G401.6 (cell line): ENCODE measurements at regions not wholly inside any gene's neighbourhood (a gene's known extent, or its start where the extent isn't known, plus 50 kb on each side); places are given as distances from the start of the nearest gene placed in this dataset.
"Not testable (repeated sequence)": the region's sequence is repeated elsewhere in the genome, so short reads cannot be mapped to it uniquely, and the experiment has no call there.

Source experiments
- FAIRE-seq: peaks from 2 replicates; lab custom pipeline; 2012; peaks lifted over from hg19 to GRCh38; lab: Jason Lieb, UNC

DNA sequence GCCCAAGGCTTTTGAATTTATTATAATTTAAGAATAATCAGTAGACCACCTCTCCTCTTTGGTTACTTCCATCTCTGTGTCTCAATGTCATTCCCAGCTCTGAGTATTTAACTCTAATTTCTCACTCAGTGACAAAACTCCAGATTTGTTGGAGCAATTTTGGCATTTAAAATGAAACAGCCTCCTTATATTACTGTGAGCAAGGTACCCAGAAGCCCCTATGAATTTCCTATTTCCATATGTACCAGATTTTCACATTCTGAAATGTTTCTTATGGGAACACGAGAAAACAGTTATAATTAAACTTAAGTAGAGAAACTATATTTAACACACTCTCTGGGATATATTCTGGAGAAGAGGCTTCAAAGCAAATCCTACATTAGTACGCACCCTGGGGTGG, 285.4 kb upstream of the CDH8 start:
- no peak for FAIRE-seq

DNA sequence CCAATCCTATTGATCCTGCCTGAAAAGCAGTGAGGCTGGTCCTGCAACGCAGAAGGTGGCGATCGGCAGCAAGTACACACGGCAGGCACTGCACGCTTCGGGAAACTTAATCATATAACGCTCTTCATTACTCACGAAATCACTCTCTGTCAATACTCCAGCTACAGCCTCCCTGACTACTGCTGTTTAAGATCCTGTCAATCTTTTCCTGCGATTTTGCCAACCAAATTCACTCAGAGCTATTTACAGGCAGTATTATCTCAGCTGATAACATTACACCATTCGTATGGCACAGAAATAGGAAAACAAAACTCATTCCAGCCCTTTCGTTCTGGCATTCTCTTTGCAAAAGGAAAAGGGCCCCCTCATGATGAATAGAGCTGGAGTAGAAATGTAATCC, 262.4 kb upstream of the CDH8 start:
- FAIRE-seq = no peak

DNA sequence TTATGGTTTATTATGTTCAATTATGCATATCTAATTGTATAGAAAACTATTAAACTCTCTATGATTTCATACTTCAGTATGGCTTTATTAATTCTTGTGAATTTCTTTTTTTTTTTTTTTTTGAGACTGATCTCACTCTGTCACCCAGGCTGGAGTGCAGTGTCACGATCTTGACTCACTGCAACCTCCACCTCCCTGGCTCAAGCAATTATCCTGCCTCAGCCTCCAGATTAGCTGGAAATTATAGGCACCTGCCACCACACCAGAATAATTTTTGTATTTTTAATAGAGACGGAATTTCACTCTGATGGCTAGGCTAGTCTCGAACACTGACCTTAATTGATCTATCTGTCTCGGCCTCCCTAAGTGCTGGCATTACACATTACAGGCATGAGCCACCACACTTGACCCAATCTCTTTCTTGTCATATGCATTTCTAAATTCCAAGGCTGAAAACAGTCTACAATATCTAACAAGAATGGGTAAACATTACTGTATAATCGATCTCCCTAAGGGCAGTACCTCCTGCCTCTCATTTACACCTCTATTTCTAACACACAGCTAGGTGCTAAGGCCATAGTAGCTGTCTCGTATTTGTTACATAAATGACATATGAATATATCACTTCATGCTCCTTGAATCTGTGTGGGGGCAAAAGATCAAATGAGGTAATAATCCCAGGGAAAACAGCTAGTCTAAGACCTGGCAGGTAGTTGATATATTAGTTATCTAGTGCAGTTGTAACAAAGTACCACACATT, 258.2 kb upstream of the CDH8 start:
- FAIRE-seq = no peak

DNA sequence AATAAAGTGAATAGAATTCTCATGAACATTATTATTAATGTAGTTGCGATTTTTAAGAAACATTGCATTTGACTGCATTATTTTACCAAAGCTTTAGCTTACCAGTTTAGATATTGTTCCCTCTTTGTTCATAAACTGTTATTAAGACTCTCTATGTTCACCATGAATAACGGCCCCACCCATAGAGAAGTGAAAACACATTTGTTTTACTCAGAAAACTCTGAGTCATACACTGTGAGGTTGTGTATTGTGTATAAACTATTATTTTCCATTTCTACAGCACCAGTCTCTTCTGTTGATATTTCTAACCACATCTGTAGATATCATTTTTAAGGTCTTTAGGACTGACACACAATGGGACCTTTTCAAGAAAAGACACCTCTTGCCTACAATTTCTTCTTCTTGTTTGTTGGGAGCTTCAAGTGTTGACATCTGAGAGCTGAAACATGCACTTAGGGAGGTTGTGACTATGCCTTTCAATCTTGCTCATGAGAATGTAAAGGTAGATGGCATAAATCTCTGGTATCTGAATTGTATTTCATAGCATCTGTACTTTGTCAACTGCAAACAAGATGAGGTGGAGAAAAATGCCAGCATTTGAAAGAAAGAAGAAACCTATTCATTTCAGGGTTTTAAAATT, 252.9 kb upstream of the CDH8 start:
- no peak for FAIRE-seq

DNA sequence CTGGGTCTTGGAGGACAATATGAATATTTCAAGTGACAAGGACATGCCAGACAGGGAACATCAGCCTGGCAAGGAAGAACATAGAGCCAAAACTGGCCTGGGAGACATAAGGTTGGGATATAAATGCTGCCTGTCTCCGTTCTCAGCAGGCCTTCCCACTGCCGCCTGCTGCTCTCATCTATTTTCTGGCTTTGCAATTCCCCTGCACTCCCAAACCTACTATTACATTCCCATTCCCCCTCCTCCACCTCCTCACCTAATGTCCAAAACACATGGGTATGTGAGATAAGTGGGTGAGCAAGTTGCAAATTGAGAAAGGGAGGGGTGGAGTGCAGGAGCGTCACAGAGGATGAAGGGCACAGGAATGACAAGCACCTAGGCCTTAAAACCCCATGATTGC, 244.3 kb upstream of the CDH8 start:
- FAIRE-seq = no peak

DNA sequence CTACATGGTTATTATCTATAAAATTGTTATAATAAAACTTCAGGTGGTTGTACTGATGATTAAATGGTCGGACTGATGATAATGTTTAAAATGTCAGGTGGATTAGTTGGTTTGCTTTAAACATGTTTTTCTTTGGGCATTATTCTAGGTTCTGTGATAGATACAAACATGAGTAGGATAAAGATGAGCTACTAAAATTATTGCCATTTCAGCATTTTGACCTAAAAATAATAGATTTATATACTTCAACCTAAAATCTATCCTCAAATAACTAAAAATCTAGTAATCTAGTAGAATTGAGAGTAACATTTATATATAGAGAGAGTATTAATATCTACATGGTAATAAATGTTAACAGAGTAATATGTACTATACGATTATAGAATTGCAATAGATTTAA, 241.7 kb upstream of the CDH8 start:
- FAIRE-seq = no peak

DNA sequence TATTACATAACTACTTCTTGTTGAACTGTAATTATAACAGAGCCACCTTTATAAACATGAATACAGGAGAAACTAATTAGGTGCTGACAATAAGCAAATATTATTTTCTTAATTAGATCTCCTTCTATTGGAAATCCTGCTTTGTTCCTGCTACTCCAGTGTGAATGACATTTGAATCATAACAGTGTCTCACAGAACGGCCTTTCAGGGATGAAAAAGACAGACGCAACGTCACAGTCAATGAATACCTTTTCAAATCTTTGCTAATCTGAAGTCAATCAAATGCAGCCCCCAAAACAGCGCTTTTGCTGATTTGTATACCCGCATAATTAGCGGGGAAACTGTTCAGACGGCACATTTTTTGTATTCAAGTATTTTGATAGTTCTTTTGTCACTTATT, 240.4 kb upstream of the CDH8 start:
- FAIRE-seq = no peak

DNA sequence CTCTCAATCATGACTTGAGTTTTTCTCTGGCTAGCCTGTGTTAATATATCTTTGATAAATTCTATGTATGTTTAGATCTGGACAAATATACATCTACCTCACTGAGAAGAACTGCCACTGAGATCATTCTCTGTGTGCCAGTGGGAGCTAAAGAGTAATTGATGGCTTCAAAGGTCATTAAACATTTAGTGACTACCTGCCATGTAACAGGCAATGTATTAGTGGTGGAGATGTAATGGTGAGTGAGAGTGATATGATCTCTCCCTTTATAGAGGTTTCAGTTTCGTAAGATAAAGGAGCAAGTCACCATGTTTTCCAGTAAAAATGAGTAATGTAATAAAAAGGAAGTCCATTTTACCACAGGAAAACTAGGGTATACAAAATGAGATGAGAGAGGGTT, 235.8 kb upstream of the CDH8 start:
- no peak for FAIRE-seq

DNA sequence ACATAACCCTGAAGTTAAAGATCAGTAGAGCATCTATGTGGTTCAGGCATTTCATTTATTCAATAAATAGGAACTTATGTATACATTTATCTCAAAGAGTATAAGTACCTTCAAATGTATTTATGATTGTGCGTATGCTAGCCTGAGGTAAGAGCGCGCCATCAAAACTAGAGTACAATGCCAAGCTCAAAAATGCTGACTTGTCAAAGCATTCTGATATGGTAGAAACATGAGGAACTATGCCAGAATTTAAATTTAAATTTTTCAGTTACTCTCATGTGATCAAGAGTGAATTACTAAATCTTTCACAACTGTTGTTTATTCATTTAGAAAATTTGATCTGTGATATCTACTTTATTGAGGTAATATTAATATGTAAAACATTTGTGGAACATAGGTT, 225.5 kb upstream of the CDH8 start:
- FAIRE-seq = no peak

DNA sequence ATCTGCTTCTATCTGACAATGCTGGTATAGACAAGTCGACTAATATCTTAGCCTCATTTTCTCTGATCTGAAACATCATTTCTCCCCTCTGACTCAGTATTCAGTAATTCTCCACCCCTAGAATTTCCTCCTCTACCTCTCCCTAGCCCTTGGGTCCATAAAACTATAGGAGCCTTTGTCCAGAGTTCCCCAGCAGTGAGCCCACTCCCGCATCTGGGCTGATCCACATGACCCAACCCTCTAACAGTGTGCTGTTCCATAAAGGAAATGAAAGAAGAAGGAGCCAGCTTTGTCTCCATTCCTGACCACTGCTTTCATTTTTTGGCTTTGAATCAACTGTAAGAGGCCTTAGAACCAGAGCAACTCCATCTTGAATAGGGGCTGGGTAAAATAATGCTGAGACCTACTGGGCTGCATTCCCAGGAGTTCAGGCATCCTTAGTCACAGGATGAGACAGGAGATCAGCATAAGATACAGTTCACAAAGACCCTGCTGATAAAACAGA, 222.7 kb upstream of the CDH8 start:
- FAIRE-seq = not testable (repeated sequence)

DNA sequence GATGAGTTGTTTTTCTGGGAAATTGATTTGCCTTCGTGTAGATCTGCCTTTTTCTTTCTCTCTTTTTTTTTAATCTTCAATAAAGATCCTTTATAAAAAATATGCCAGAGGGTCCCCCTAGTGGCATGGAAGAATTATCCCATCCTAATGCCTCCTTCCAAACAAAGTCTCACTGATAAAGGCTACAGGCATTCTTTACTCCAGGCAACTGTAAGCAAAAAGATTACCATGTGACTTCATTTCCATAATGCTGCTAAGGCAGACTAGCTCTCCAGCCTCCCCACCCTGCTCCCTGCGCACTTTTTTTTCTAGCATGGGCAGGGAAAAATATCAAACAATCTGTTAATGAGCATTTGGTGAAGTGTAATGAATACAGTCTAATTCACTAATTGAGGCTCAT, 220.2 kb upstream of the CDH8 start:
- no peak for FAIRE-seq

DNA sequence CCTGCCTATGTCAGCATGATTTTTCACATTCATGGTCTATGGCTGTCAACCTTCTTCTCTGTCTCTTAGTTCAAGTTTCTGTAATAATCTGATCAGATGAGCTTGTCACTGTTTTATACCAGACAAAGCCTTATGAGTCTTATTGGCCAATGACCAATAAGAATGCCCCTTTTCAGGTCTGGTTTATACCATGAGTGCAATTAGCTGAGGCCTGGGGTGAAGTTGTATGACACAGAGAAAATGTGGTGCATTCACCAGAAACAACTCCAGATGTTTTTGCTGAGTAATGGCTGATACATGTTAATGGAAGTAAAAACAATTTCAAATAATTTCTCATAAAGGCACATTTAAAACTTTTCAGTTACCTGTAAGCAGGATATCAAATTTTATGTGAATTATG, 218.6 kb upstream of the CDH8 start:
- FAIRE-seq = no peak

DNA sequence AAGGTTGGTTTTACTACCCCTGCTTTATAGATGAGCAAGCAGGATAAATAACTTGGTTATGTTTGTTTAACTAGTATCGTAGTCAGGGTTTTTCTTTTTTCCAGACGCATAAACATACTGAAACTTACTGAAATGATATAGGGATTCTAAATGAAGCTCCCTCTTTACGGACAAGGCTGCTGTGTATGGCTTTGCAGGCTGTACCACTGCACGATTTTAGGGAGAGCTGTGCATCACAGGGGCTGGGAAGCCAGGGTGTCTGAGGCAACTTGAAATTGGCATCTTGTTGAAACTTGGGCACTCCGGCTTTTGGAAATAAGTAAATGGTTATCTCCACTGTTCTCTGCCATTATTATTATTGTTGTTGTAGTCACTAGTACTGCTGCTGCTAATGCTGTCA, 218.1 kb upstream of the CDH8 start:
- no peak for FAIRE-seq

DNA sequence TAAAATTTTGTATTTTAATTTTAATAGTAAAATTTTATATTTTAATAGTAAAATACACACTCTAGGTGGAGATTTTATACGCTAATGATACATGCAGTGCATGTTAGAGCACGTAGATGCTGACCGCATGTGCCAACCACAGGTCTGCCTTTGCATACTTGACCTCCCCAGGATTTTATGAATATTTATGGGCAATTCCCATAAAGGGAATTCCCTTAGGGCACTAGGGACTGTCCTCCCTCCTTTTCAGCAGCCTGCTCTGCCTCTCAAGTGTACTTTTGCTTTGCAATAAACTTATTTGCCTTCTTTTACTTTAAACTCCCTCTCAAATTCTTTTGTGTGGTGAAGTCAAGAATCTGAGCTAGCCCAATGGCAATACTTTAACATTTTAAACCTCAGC, 217.7 kb upstream of the CDH8 start:
- no peak for FAIRE-seq

DNA sequence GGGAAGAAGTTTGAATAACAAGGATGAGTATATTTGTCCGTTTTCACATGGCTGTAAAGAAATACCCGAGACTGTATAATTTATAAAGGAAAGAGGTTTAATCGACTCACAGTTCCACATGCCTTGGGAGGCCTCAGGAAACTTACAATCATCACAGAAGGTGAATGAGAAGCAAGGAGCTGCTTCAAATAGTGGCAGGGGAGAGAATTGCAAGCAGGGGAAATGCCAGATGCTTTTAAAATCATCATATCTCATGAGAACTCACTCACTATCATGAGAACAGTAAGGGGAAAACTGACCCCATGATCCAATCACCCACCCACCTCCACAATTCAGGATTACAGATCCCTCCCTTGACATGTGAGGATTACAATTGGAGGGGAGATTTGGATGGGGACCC, 212.8 kb upstream of the CDH8 start:
- no peak for FAIRE-seq

DNA sequence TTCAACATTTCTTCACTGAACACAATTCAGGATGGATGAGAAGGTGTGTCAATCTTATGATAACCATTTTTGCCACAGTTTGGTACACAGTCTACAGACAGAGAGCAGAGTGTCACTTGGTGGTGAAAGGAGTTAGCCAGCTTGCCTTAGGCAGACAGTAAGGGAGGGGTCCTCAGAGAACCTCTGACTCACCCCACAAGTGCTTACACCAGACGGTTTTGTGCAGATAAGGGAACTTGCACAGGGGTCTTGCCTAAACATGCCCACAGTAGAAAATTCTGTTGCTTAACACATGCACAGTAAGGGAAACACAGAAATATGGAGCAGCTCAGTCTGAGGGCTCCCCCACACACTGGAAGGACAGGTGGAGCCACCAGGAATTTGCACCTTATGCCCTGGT, 204.5 kb upstream of the CDH8 start:
- no peak for FAIRE-seq

DNA sequence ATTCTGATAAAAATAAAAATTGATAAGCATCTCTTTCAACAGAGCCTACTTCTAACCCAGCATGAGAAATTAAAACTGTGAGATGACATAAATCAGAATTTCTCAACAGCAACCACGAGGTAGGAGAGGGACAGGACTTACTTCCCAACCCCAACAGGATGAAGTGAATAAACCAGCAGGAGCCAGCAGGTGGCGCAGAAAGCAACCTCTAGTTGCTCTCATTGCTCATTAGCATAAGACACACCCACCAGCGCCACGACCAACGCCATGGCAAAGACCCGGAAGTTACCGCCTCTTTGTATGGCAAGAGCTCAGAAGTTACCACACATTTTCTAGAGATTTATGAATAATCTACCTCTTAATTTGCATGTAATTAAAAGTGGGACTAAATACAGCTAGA, 189.4 kb upstream of the CDH8 start:
- no peak for FAIRE-seq

DNA sequence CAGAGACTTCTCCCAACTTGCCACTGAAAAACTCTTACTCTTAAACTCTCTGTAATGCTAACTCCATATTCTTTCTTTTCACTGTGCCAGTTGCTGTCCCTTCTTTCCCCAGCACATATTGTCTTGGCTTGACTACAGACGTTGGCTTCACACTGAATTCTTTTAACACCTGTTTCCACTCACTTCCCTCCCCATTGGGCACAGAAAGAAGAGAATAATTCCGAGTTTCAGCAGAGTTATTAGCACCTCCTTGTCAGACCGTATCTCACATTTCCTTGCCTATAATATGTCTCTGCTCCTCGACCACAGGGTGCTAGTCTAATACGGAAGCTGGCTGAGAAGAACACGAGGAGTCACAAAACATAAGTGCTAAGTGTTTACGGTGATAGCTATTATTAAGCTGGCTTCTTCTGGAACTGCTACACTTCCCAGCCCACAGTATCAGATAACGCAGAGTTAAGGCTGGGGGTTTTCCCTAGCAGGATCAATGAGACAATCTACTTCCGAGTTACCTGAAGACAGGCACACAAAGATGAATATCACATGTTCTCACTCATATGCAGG, 188.5 kb upstream of the CDH8 start:
- no peak for FAIRE-seq

DNA sequence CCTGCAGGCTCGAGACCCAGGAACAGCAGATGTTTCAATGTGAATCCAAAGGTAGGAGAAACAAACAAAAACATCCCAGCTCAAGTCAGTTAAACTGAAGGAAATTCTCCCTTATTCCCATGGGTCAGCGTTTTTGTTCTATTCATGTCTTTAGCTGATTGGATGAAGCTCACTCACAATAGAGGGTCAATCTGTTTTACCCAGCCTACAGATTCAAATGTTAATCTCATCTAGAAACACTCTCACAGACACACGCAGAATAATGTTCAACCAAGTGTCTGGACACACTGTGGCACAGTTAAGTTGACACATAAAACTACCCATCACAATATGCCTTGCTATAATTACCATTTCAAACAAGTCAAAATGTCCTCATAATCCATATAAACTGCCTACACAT, 180.6 kb upstream of the CDH8 start:
- no peak for FAIRE-seq

DNA sequence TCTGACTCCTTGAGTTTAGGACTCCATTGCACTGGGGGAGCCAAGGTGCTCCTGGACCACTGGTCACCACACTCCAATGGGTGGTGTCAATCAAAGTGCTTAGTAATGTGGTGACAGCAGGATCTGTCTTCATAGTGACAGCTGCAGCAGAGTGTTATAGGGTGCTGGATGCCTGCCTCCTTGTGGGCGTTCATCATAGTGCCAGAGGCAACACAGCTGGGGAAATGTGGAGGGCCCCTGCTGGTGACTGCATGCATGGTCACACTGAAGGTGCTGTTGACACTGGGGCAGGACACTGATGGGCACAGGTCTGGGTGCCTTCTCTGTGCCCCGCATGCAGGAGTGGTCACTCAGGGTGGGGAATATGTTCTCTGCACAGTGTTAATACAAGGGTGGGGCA, 177.5 kb upstream of the CDH8 start:
- no peak for FAIRE-seq

DNA sequence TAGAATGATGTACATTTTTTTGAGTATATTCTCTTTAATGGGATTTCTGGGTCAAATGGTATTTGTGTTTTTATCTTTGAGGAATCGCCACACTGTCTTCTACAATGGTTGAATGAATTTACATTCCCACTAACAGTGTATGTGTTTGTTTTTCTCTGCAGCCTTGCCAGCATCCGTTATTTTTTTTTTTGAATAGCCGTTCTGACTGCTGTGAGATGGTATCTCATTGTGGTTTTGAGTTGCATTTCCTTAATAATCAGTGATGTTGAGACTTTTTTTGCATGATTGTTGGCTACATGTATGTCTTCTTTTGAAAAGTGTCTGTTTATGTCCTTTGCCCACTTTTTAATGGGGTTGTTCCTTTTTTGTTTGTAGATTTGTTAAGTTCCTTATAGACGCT, 172.7 kb upstream of the CDH8 start:
- FAIRE-seq = no peak

DNA sequence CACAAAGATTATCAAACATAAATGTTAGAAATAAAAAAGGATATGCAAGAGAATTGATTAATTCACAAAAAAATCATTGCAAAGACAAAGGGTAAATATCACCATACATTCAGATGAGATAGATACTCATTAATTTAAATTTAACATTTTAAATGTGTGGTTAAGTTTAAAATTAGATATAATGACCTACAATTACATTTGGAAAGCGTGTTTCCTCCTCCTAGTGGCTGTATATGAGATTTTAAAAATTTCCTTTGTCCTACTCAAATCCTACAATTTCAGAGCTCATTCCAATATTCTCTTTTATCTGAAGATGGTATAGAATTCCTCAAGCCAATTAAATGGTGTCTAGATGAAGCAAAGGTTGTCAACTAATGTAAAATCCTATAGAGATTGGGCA, 169.2 kb upstream of the CDH8 start:
- FAIRE-seq = no peak

DNA sequence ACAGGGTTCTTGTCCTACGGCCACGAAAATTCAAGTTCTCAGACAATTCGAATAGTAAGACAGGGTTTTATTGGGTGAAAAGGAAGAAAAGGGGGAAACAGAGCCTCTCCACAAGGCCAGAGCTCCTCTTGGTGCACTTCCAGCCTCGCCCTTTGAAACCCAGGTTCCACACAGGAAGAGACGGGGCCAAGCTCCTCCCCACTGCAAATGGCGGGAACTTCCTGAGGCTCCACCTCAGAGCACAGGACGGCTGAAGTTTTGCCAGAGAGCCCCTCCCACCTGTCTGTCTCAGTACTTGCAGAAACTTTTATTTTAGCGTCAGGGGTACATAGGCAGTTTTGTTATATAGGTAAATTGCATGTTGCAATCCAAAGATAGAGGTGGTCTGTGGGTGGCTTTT, 165.7 kb upstream of the CDH8 start:
- FAIRE-seq = no peak

DNA sequence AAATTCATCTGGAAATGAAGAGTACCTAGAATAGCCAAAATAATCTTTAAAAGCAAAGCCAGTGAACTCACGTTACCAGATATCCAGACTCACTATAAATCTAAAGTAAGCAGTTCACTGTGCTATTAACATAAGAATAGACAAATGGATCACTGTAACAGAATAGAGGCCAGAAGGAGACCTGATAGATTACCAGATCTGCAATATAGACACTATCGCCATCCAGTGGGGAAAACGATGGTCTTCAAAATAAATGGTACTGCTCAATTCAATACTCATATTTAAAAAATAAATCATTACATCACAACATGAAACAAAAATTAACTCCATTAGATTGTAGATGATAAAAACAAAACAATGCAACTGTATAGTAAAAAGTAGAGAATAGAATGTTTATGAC, 158.6 kb upstream of the CDH8 start:
- FAIRE-seq = no peak
